GM18507 (cell line): ENCODE measurements at regions not wholly inside any gene's neighbourhood (a gene's known extent, or its start where the extent isn't known, plus 50 kb on each side); places are given as distances from the start of the nearest gene placed in this dataset.

Source experiments
- DNase-seq: peaks from one replicate; pipeline ENCODE4 v3.0.0; 2011; ENCODE audit warnings: low read depth; ENCODE audit not compliant: insufficient read length; ENCODE audit errors: extremely low spot score
- FAIRE-seq: peaks from 2 replicates; lab custom pipeline; 2011; peaks lifted over from hg19 to GRCh38; lab: Jason Lieb, UNC

GRCh38 chr5:7053528-7054209 lies 340.4 kb downstream of the TENT4A start:
- DNase-seq (no peak), FAIRE-seq (no peak)

GRCh38 chr5:7066471-7067235 lies 329.3 kb upstream of the ADCY2 start:
- FAIRE-seq (no peak), DNase-seq (no peak)

GRCh38 chr5:7068156-7068555 lies 327.8 kb upstream of the ADCY2 start:
- FAIRE-seq, result no peak
- no peak for DNase-seq

GRCh38 chr5:7068899-7069298 lies 327.0 kb upstream of the ADCY2 start:
- DNase-seq (no peak), FAIRE-seq (no peak)

GRCh38 chr5:7072188-7072587 lies 323.8 kb upstream of the ADCY2 start:
- FAIRE-seq, result no peak
- no peak for DNase-seq

GRCh38 chr5:7073666-7074065 lies 322.3 kb upstream of the ADCY2 start:
- FAIRE-seq, result no peak

GRCh38 chr5:7074176-7074575 lies 321.8 kb upstream of the ADCY2 start:
- no peak for DNase-seq

More at GRCh38 chr5:7073666-7074065, 322.3 kb upstream of the ADCY2 start:
- DNase-seq, result no peak

GRCh38 chr5:7075470-7075869 lies 320.5 kb upstream of the ADCY2 start:
- FAIRE-seq (no peak), DNase-seq (no peak)

More at GRCh38 chr5:7074176-7074575, 321.8 kb upstream of the ADCY2 start:
- no peak for FAIRE-seq

- no peak for DNase-seq
- no peak for FAIRE-seq
These were observed 317.8 kb upstream of the ADCY2 start for GRCh38 chr5:7078101-7078500.

GRCh38 chr5:7078901-7079300 lies 317.0 kb upstream of the ADCY2 start:
- no peak for DNase-seq
- FAIRE-seq, result no peak

GRCh38 chr5:7080501-7080900 lies 315.4 kb upstream of the ADCY2 start:
- DNase-seq, result no peak
- FAIRE-seq, result no peak

- DNase-seq (no peak), FAIRE-seq (no peak)
These were observed 308.1 kb upstream of the ADCY2 start for GRCh38 chr5:7087719-7088297.

- DNase-seq (no peak), FAIRE-seq (no peak)
These were observed 307.1 kb upstream of the ADCY2 start for GRCh38 chr5:7088849-7089248.

GRCh38 chr5:7094626-7095025 lies 301.3 kb upstream of the ADCY2 start:
- no peak for DNase-seq
- no peak for FAIRE-seq

- FAIRE-seq, result no peak
- no peak for DNase-seq
These were observed 299.6 kb upstream of the ADCY2 start for GRCh38 chr5:7096294-7096693.

- no peak for FAIRE-seq
- DNase-seq, result no peak
These were observed 290.6 kb upstream of the ADCY2 start for GRCh38 chr5:7105358-7105757.

GRCh38 chr5:7117961-7118360 lies 278.0 kb upstream of the ADCY2 start:
- DNase-seq (no peak), FAIRE-seq (no peak)

GRCh38 chr5:7131680-7132079 lies 264.3 kb upstream of the ADCY2 start:
- DNase-seq, result no peak
- FAIRE-seq, result no peak

- no peak for DNase-seq
- no peak for FAIRE-seq
These were observed 249.1 kb upstream of the ADCY2 start for GRCh38 chr5:7146886-7147285.

- DNase-seq (no peak), FAIRE-seq (no peak)
These were observed 238.9 kb upstream of the ADCY2 start for GRCh38 chr5:7157083-7157482.
